ENCODE measurements at regions not wholly inside any gene's neighbourhood (a gene's known extent, or its start where the extent isn't known, plus 50 kb on each side); places are given as distances from the start of the nearest gene placed in this dataset.

GRCh38 chr3:22361521-22361920, 610.5 kb upstream of the ZNF385D start:
- no peak overlapping the region for H3K27ac Mint-ChIP-seq

GRCh38 chr3:22364851-22365250, 613.8 kb upstream of the ZNF385D start:
- H3K9me3 Mint-ChIP-seq: peaks cover 0 to 10% (median 4%) of the 10 kb centered on the region in 8 donors
- no peaks in the 10 kb centered on the region for H3K27me3 ChIP-seq (ENCODE audit: insufficient read depth, low read length)
- POLR2A ChIA-PET (ENCODE audit: partially characterized antibody): no interaction called here

More at GRCh38 chr3:22361521-22361920, 610.5 kb upstream of the ZNF385D start:
- Histone ChIP-seq H3K27me3 (ENCODE audit: insufficient read depth, low read length) (no peaks in the 10 kb centered on the region), H3K4me1 (ENCODE audit: insufficient read depth, low read length) (no peaks in the 10 kb centered on the region), H3K4me3 (ENCODE audit: low read length in 2 of 2) (no peak overlapping the region), H3K9me3 (ENCODE audit: control insufficient read depth in 1 of 2, low read length in 2 of 2) (no peaks in the 10 kb centered on the region), H3K27ac (ENCODE audit: low read depth, low read length) (no peak overlapping the region), H3K36me3 (ENCODE audit: insufficient read depth, low read length) (no peaks in the 10 kb centered on the region)
- Mint-ChIP-seq H3K9me3 (peaks cover 0 to 10% (median 4%) of the 10 kb centered on the region in 8 donors), H3K27me3 (no peaks in the 10 kb centered on the region), H3K36me3 (no peaks in the 10 kb centered on the region), H3K4me1 (no peaks in the 10 kb centered on the region), H3K4me3 (no peak overlapping the region)
- intact Hi-C loops (cut with micrococcal nuclease): no loop called here
- CTCF ChIA-PET (ENCODE audit: partially characterized antibody): no interaction called here
- DNase-seq: no peak
- POLR2A ChIA-PET (ENCODE audit: partially characterized antibody): no interaction called here

DNA sequence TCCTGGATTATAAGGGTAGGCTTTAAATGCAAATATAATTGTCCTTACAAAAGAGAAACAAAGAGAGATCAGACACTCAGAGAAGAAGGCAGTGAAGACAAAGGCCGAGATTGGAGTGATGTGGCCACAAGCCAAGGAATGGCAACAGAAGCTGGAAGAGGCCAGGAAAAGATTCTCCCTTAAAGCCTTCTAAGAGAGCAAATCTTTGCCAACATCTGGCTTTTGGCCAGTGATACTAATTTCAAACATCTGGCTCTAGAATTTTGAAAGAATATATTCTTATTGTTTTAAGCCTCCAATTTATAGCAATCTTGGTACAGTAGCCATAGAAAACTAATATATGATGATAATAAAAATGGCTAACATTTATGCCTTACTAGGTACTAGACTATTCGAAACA, 615.8 kb upstream of the ZNF385D start:
- ChIA-PET CTCF (ENCODE audit: partially characterized antibody) (no interaction called here), POLR2A (ENCODE audit: partially characterized antibody) (no interaction called here)
- Mint-ChIP-seq H3K4me3 (no peak overlapping the region), H3K27ac (no peak overlapping the region), H3K27me3 (peaks cover 0 to 4% of the 10 kb centered on the region in 2 donors), H3K4me1 (no peaks in the 10 kb centered on the region), H3K36me3 (peaks cover 0 to 6% of the 10 kb centered on the region in 2 donors), H3K9me3 (peaks cover 0 to 13% (median 5%) of the 10 kb centered on the region in 8 donors)
- no peaks in the 10 kb centered on the region for H3K27me3 ChIP-seq (ENCODE audit: insufficient read depth, low read length)
- DNase-seq: no peak
- H3K4me1 ChIP-seq (ENCODE audit: insufficient read depth, low read length): no peaks in the 10 kb centered on the region
- intact Hi-C loops (cut with micrococcal nuclease): no loop called here
- H3K36me3 ChIP-seq (ENCODE audit: insufficient read depth, low read length): no peaks in the 10 kb centered on the region
- no peak overlapping the region for H3K27ac ChIP-seq (ENCODE audit: low read depth, low read length)
- H3K4me3 ChIP-seq (ENCODE audit: low read length in 2 of 2): no peak overlapping the region
- no peaks in the 10 kb centered on the region for H3K9me3 ChIP-seq (ENCODE audit: control insufficient read depth in 1 of 2, low read length in 2 of 2)

More at GRCh38 chr3:22364851-22365250, 613.8 kb upstream of the ZNF385D start:
- Mint-ChIP-seq H3K36me3 (no peaks in the 10 kb centered on the region), H3K27ac (no peak overlapping the region), H3K4me3 (no peak overlapping the region), H3K4me1 (no peaks in the 10 kb centered on the region), H3K27me3 (no peaks in the 10 kb centered on the region)
- no peak for DNase-seq
- no peak overlapping the region for H3K27ac ChIP-seq (ENCODE audit: low read depth, low read length)
- intact Hi-C loops (cut with micrococcal nuclease): no loop called here
- no peaks in the 10 kb centered on the region for H3K4me1 ChIP-seq (ENCODE audit: insufficient read depth, low read length)
- CTCF ChIA-PET (ENCODE audit: partially characterized antibody): no interaction called here
- H3K4me3 ChIP-seq (ENCODE audit: low read length in 2 of 2): no peak overlapping the region
- no peaks in the 10 kb centered on the region for H3K36me3 ChIP-seq (ENCODE audit: insufficient read depth, low read length)
- H3K9me3 ChIP-seq (ENCODE audit: control insufficient read depth in 1 of 2, low read length in 2 of 2): no peaks in the 10 kb centered on the region

- Histone ChIP-seq H3K9me3 (ENCODE audit: control insufficient read depth in 1 of 2, low read length in 2 of 2) (no peaks in the 10 kb centered on the region), H3K27ac (ENCODE audit: low read depth, low read length) (no peak overlapping the region), H3K27me3 (ENCODE audit: insufficient read depth, low read length) (no peaks in the 10 kb centered on the region), H3K4me1 (ENCODE audit: insufficient read depth, low read length) (no peaks in the 10 kb centered on the region), H3K36me3 (ENCODE audit: insufficient read depth, low read length) (no peaks in the 10 kb centered on the region), H3K4me3 (ENCODE audit: low read length in 2 of 2) (no peak overlapping the region)
- Mint-ChIP-seq H3K4me1 (peaks cover 0 to 4% (median 0%) of the 10 kb centered on the region in 4 donors), H3K27ac (no peak overlapping the region), H3K27me3 (peaks cover 5 to 6% of the 10 kb centered on the region in 2 donors), H3K4me3 (no peak overlapping the region), H3K36me3 (peaks cover 0 to 6% of the 10 kb centered on the region in 2 donors), H3K9me3 (peaks cover 0 to 18% (median 8%) of the 10 kb centered on the region in 8 donors)
- POLR2A ChIA-PET (ENCODE audit: partially characterized antibody): no interaction called here
- CTCF ChIA-PET (ENCODE audit: partially characterized antibody): no interaction called here
- DNase-seq: no peak
- intact Hi-C loops (cut with micrococcal nuclease): no loop called here
These were observed 620.0 kb upstream of the ZNF385D start for GRCh38 chr3:22371036-22371435.

DNA sequence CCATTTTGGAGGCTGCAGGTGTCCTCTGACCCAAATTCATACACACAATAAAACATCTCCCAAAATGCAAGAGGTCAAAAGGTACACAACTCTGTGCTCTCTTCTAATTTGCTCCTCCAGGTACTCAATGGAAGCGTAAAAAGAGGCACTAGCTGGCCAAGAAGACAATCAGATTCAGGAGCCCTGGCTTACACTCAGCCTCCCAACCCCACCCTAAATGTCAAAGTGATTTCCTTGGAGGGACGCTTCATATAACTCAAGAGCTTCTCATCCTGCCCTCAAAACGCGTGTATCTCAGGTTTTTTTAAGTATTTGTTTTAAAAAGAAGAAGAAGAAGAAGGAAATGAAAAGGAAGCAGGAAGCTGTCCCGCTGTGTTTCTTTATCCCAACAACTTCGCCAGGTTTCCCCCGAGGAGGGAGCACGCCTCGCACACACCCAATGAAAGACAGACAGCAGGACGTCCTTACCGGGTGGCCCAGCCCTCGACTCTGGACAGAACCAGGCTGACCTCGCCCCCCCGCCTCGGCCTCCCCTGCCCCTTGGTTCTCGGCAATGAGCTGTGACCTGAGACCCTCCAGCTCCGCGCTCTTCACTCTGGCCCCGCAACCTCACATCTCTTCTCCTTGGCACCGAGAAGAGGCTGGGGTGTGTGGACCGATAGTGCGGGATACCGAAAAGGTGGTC, 620.7 kb upstream of the ZNF385D start:
- Histone ChIP-seq H3K9me3 (ENCODE audit: control insufficient read depth in 1 of 2, low read length in 2 of 2) (no peaks in the 10 kb centered on the region), H3K4me1 (ENCODE audit: insufficient read depth, low read length) (no peaks in the 10 kb centered on the region), H3K27me3 (ENCODE audit: insufficient read depth, low read length) (no peaks in the 10 kb centered on the region), H3K36me3 (ENCODE audit: insufficient read depth, low read length) (no peaks in the 10 kb centered on the region), H3K27ac (ENCODE audit: low read depth, low read length) (no peak overlapping the region), H3K4me3 (ENCODE audit: low read length in 2 of 2) (no peak overlapping the region)
- H3K9me3 Mint-ChIP-seq: peaks cover 0 to 20% (median 8%) of the 10 kb centered on the region in 8 donors
- DNase-seq: peak in 1 of 5 donors; percentile 30
- intact Hi-C loops (cut with micrococcal nuclease): no loop called here
- POLR2A ChIA-PET (ENCODE audit: partially characterized antibody): no interaction called here
- H3K27ac Mint-ChIP-seq: no peak overlapping the region
- no peak overlapping the region for H3K4me3 Mint-ChIP-seq
- CTCF ChIA-PET (ENCODE audit: partially characterized antibody): no interaction called here
- H3K27me3 Mint-ChIP-seq: peaks cover 5 to 6% of the 10 kb centered on the region in 2 donors
- H3K36me3 Mint-ChIP-seq: peaks cover 0 to 6% of the 10 kb centered on the region in 2 donors
- peaks cover 0 to 4% (median 0%) of the 10 kb centered on the region in 4 donors for H3K4me1 Mint-ChIP-seq

GRCh38 chr3:22372292-22373062, 621.5 kb upstream of the ZNF385D start:
- Mint-ChIP-seq H3K27me3 (peaks cover 5 to 6% of the 10 kb centered on the region in 2 donors), H3K4me1 (peaks cover 0 to 4% (median 0%) of the 10 kb centered on the region in 4 donors), H3K4me3 (no peak overlapping the region), H3K9me3 (peaks cover 0 to 21% (median 9%) of the 10 kb centered on the region in 8 donors), H3K27ac (no peak overlapping the region), H3K36me3 (peaks cover 0 to 6% of the 10 kb centered on the region in 2 donors)
- POLR2A ChIA-PET (ENCODE audit: partially characterized antibody): no interaction called here
- no peak overlapping the region for H3K27ac ChIP-seq (ENCODE audit: low read depth, low read length)
- DNase-seq: no peak
- H3K27me3 ChIP-seq (ENCODE audit: insufficient read depth, low read length): no peaks in the 10 kb centered on the region
- intact Hi-C loops (cut with micrococcal nuclease): no loop called here
- no peak overlapping the region for H3K4me3 ChIP-seq (ENCODE audit: low read length in 2 of 2)
- H3K36me3 ChIP-seq (ENCODE audit: insufficient read depth, low read length): no peaks in the 10 kb centered on the region
- CTCF ChIA-PET (ENCODE audit: partially characterized antibody): no interaction called here
- H3K4me1 ChIP-seq (ENCODE audit: insufficient read depth, low read length): no peaks in the 10 kb centered on the region
- H3K9me3 ChIP-seq (ENCODE audit: control insufficient read depth in 1 of 2, low read length in 2 of 2): no peaks in the 10 kb centered on the region

GRCh38 chr3:22373182-22373581, 622.2 kb upstream of the ZNF385D start:
- H3K4me3 ChIP-seq (ENCODE audit: low read length in 2 of 2): no peak overlapping the region
- H3K27me3 Mint-ChIP-seq: peaks cover 5 to 6% of the 10 kb centered on the region in 2 donors
- no peak overlapping the region for H3K27ac Mint-ChIP-seq
- no peak overlapping the region for H3K27ac ChIP-seq (ENCODE audit: low read depth, low read length)
- H3K36me3 Mint-ChIP-seq: peaks cover 0 to 6% of the 10 kb centered on the region in 2 donors
- intact Hi-C loops (cut with micrococcal nuclease): no loop called here
- POLR2A ChIA-PET (ENCODE audit: partially characterized antibody): no interaction called here
- H3K27me3 ChIP-seq (ENCODE audit: insufficient read depth, low read length): no peaks in the 10 kb centered on the region
- no peak overlapping the region for H3K4me3 Mint-ChIP-seq
- H3K4me1 ChIP-seq (ENCODE audit: insufficient read depth, low read length): no peaks in the 10 kb centered on the region
- H3K36me3 ChIP-seq (ENCODE audit: insufficient read depth, low read length): no peaks in the 10 kb centered on the region
- DNase-seq: no peak
- H3K9me3 ChIP-seq (ENCODE audit: control insufficient read depth in 1 of 2, low read length in 2 of 2): no peaks in the 10 kb centered on the region
- peaks cover 0 to 4% (median 0%) of the 10 kb centered on the region in 4 donors for H3K4me1 Mint-ChIP-seq
- CTCF ChIA-PET (ENCODE audit: partially characterized antibody): no interaction called here
- peaks cover 2 to 24% (median 8%) of the 10 kb centered on the region in 8 donors for H3K9me3 Mint-ChIP-seq
